GM10248 (cell line): ENCODE measurements at regions not wholly inside any gene's neighbourhood (a gene's known extent, or its start where the extent isn't known, plus 50 kb on each side); places are given as distances from the start of the nearest gene placed in this dataset.

Experiments
- CTCF ChIA-PET: fragments of 300-600 bp; sonication (Branson Sonifier 250); formaldehyde crosslinking; extraction: SDS; loops from one replicate; lab custom pipeline; 2021; ENCODE audit warnings: antibody characterized with exemption; lab: Yijun Ruan, JAX
- POLR2A ChIA-PET: fragments of 350-650 bp; sonication (Branson Sonifier 250); formaldehyde crosslinking; extraction: SDS; loops from one replicate; lab custom pipeline; 2020; ENCODE audit warnings: antibody characterized with exemption; lab: Yijun Ruan, JAX
- DNase-seq: peaks from one replicate; pipeline ENCODE4 v3.0.0; 2012; ENCODE audit errors: extremely low spot score
- CTCF ChIP-seq: IDR thresholded peaks from 2 replicates; pipeline ENCODE4 v1.5.1; 2012; ENCODE audit warnings: mild to moderate bottlenecking, low read depth; ENCODE audit errors: extremely low read depth, missing control alignments, control extremely low read depth

- POLR2A ChIA-PET: no interaction called here
- CTCF ChIA-PET: interaction anchor here (1.2 to 1.3 kb wide), 3 partner anchors 9 to 16 kb away, joined by 3 to 4 read pairs (median 3); no protein-coding TSS in a partner anchor
- TF ChIP-seq CTCF: no peak
- DNase-seq: no peak
These were observed 486.9 kb downstream of the CDH8 start for GRCh38 chr16:61549327-61549726.

GRCh38 chr16:61547626-61548025, 488.6 kb downstream of the CDH8 start:
- DNase-seq: no peak
- POLR2A ChIA-PET: no interaction called here
- no peak for TF ChIP-seq CTCF
- CTCF ChIA-PET: interaction anchor here (1.3 kb wide), 1 partner anchor 12 kb away, joined by 5 read pairs; no protein-coding TSS in a partner anchor

GRCh38 chr16:61544165-61544564, 492.1 kb downstream of the CDH8 start:
- DNase-seq: no peak
- no peak for TF ChIP-seq CTCF
- ChIA-PET CTCF (interaction anchor here (1.7 kb wide), 1 partner anchor 15 kb away, joined by 4 read pairs; no protein-coding TSS in a partner anchor), POLR2A (no interaction called here)

GRCh38 chr16:61540216-61540615, 496.0 kb downstream of the CDH8 start:
- ChIA-PET POLR2A (no interaction called here), CTCF (interaction anchor here (1.1 kb wide), 1 partner anchor 8 kb away, joined by 3 read pairs; no protein-coding TSS in a partner anchor)
- DNase-seq: no peak
- no peak for TF ChIP-seq CTCF

GRCh38 chr16:61530697-61531096, 505.5 kb downstream of the CDH8 start:
- POLR2A ChIA-PET: no interaction called here
- DNase-seq: no peak
- CTCF ChIA-PET: no interaction called here
- no peak for TF ChIP-seq CTCF

GRCh38 chr16:61500851-61501250, 535.4 kb downstream of the CDH8 start:
- POLR2A ChIA-PET: no interaction called here
- no peak for DNase-seq
- CTCF ChIA-PET: no interaction called here
- TF ChIP-seq CTCF: no peak
